GM10266 (cell line): ENCODE measurements at regions not wholly inside any gene's neighbourhood (a gene's known extent, or its start where the extent isn't known, plus 50 kb on each side); places are given as distances from the start of the nearest gene placed in this dataset.
"Not testable (repeated sequence)": the region's sequence is repeated elsewhere in the genome, so short reads cannot be mapped to it uniquely, and the experiment has no call there.

Experiments used
- DNase-seq: peaks from one replicate; pipeline ENCODE4 v3.0.0; 2012; ENCODE audit errors: extremely low spot score
- TF ChIP-seq, protein P1 (sequence below): IDR thresholded peaks from 2 replicates; pipeline ENCODE4 v1.5.1; 2012; ENCODE audit warnings: mild to moderate bottlenecking, low read depth; ENCODE audit not compliant: control insufficient read depth, insufficient read depth; ENCODE audit errors: missing control alignments

DNA sequence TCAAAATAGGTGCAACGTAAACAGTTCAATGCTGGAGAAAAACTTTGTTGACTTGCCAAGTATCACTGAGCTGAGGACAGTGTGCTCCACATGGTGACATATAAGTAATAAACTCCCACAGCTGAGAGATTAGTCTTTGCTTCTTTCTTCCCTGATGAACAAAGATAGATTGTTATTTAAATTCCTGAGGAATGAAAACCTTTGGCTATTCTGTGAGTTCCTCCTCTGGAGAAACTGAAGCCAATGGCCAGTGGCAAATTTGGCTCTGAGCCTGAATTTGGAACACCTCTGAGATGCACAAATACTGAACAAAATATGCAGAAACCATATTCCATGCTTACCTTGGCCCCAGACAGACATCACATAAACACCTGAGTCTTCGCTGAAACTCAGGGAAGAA lies 63.3 kb downstream of the RPL22L1 start:
- no peak for DNase-seq
- TF ChIP-seq, protein P1, sequence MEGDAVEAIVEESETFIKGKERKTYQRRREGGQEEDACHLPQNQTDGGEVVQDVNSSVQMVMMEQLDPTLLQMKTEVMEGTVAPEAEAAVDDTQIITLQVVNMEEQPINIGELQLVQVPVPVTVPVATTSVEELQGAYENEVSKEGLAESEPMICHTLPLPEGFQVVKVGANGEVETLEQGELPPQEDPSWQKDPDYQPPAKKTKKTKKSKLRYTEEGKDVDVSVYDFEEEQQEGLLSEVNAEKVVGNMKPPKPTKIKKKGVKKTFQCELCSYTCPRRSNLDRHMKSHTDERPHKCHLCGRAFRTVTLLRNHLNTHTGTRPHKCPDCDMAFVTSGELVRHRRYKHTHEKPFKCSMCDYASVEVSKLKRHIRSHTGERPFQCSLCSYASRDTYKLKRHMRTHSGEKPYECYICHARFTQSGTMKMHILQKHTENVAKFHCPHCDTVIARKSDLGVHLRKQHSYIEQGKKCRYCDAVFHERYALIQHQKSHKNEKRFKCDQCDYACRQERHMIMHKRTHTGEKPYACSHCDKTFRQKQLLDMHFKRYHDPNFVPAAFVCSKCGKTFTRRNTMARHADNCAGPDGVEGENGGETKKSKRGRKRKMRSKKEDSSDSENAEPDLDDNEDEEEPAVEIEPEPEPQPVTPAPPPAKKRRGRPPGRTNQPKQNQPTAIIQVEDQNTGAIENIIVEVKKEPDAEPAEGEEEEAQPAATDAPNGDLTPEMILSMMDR = no peak

DNA sequence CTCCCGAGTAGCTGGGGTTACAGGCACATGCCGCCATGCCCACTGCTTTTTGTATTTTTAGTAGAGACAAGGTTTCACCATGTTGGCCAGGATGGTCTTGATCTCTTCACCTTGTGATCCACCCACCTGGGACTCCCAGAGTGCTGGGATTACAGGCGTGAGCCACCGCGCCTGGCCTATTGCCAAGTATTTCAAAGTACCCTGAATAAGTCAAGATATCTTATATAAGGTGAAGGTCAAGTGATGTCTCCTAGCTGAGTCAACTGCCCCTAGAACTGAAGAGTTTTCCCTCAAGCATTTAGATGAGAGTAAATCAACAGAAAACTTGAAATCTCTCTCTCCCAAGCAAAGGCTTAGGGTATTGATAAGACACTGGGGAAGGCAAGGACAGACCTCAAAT lies 63.9 kb downstream of the RPL22L1 start:
- TF ChIP-seq, protein P1 = no peak
- no peak for DNase-seq

DNA sequence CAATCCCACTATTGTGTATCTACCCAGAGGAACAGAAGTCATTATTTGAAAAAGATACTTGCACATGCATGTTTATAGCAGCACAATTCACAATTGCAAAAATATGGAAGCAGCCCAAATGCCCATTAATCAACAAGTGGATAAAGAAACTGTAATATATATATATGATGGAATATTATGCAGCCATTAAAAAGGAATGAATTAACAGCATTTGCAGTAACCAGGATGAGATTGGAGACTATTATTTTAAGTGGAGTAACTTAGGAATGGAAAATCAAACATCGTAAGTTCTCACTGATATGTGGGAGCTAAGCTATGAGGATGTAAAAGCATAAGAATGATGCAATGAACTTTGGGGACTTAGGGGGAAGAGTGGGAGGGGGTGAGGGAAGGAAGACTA lies 64.7 kb downstream of the RPL22L1 start:
- DNase-seq = not testable (repeated sequence)

DNA sequence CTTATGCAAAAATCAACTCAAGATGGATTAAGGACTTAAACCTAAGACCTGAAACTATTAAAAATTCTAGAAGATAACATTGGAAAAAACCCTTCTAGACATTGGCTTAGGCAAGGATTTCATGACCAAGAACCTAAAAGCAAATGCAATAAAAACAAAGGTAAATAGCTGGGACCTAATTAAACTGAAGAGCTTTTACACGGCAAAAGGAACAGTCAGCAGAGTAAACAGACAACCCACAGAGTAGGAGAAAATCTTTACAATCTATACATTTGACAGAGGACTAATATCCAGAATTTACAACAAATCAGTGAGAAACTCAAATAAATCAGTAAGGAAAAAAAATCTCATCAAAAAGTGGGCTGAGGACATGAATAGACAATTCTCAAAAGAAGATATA lies 65.4 kb downstream of the RPL22L1 start:
- DNase-seq = not testable (repeated sequence)

DNA sequence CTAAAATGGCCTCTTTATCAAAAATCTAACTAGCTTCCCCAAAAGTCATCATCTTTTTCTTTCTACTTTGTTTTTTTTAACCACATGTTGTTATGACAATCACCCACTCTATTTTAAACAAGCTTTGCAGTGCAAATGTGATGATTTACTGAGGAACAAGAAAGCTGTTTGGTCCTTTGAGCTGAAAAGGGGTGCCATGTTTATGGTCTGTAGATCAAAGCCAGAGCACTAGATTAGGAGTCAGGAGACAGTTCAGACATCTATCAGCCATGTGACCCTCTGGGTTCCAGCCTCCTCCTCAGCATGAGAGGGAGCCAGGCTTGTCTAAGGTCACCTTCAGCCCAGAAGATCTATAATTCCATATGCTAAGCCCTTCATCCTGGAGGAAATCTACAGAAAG lies 65.9 kb downstream of the RPL22L1 start:
- TF ChIP-seq, protein P1 = no peak
- no peak for DNase-seq

DNA sequence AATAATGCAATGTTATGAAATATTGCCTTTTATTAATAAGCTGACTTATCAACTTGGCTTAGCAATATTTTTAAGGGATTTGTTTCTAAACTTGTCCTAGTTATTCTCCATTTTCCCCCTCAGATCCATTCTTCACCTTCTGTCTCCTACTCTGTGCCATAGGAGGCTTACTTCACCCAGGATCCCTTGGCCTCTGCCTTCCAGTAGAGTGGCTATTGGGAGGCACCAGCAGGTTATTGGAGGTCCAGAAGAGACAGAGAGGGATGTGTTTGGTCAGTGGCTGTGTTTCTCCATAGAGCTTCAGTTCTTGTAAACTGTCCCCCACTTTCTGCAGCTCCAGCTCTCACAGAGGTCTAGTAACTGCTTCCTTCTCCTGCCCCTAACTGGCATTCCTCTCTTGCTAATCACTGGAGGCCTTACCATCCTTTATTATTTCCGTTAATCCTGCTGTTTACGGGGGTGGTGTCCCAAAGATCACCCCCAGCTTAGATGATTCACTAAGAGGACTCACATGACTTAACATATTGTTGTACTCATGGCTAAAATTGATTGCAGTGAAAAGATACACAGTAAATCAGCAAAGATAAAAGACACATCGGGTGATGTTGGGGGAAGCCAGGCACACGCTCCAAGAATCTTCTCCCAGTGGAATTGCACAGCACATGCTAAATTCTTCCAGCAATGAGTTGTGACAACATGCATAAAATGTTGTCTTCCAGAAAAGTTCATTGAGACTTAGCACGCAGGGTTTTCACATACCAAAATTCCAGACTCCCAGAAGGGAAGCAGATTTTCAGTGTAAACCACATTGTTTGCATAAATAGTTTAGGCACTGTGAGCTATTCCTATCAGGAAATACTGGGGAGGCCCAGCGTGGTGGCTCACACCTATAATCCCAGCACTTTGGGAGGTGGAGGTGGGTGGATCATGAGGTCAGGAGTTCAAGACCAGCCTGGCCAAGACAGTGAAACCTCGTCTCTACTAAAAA lies 67.5 kb downstream of the RPL22L1 start:
- no peak for DNase-seq
- TF ChIP-seq, protein P1 = no peak

DNA sequence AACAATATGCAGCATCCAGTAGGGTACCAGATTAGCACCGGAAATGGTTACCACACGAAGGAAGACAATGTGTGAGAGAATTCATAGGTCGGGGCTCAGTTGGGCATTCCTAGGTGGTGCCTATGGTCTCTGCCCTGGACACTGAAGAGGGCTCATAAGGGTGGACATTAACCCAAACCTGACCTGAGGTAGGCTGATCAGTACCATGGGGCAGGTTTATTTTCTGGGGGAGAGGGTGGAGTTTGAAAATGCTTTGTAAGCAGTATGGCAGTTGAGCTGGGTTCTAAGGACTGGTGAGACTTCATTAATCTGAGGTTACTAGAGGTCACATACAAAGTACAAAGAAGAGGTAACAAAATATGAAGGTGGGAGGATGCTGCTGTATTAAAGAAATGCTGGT lies 68.4 kb downstream of the RPL22L1 start:
- TF ChIP-seq, protein P1 = no peak
- no peak for DNase-seq

DNA sequence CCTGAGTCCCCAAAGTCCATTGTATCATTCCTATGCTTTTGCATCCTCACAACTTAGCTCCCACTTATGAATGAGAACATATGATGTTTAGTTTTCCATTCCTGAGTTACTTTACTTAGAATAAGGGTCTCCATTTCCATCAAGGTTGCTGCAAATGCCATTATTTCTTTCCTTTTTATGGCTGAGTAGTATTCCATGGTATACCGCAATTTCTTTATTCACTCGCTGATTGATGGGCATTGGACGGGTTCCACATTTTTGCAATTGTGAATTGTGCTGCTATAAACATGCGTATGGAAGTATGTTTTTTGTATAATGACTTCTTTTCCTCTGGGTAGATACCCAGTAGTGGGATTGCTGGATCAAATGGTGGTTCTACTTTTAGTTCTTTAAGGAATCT lies 69.7 kb downstream of the RPL22L1 start:
- not testable (repeated sequence) for DNase-seq

DNA sequence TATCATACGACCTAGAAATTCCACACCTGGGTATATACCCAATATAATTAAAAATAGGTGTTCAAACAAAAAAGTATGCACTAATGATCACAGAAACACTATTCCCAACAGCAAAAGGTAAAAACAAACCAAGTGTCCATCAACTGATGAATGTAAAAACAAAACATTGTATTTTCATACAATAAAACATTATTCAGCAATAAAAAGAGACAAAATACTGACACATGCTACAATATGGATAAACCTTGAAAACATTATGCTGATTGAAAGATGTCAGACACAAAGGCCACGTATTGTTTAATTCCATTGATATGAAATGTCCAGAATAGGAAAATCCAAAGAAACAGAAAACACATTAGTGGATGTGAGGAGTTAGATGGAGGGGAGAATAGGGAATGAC lies 71.0 kb downstream of the RPL22L1 start:
- no peak for DNase-seq
- TF ChIP-seq, protein P1 = no peak
